Mucosa of descending colon (tissue), 3 donors: ENCODE measurements at regions not wholly inside any gene's neighbourhood (a gene's known extent, or its start where the extent isn't known, plus 50 kb on each side); places are given as distances from the start of the nearest gene placed in this dataset.
A peak's percentile ranks its signal among the peaks of the same experiment; 100 is the strongest.
"Not testable (repeated sequence)": the region's sequence is repeated elsewhere in the genome, so short reads cannot be mapped to it uniquely, and the experiment has no call there.

Experiments
- ATAC-seq: fragments of 200-7000 bp; cut with Tn5 transposase; one replicate; pipeline ENCODE4 v1.9.1; 2020; ENCODE audit warnings: mild to moderate bottlenecking, moderate library complexity
- DNase-seq, 3 donors: peaks; one replicate each; pipeline ENCODE4 v3.0.0-alpha.2; 2020
- H3K36me3 ChIP-seq: fragments of 200-600 bp; one replicate; pipeline ENCODE4 v1.8.0; 2021; ENCODE audit warnings: low read depth, mild to moderate bottlenecking
- H3K4me1 ChIP-seq: fragments of 200-600 bp; one replicate; pipeline ENCODE4 v1.8.0; 2021; ENCODE audit warnings: low read depth, mild to moderate bottlenecking
- H3K4me3 ChIP-seq: fragments of 200-600 bp; one replicate; pipeline ENCODE4 v1.8.0; 2021; ENCODE audit warnings: mild to moderate bottlenecking
- H3K9me3 ChIP-seq: fragments of 200-600 bp; one replicate; pipeline ENCODE4 v1.8.0; 2021; ENCODE audit warnings: mild to moderate bottlenecking
- intact Hi-C, 2 donors: fragments of 100-400 bp; cut with DNase I in 1 of 2; cut with micrococcal nuclease in 1 of 2; formaldehyde crosslinking; loops; one replicate each; pipeline versions ENCODE4 v1.11.0 to v1.11.1; 2022; cut with DNase I, micrococcal nuclease
- TF ChIP-seq, protein P1 (sequence below): fragments of 200-600 bp; IDR thresholded peaks from one replicate; pipeline ENCODE4 v1.8.0; 2022; ENCODE audit warnings: antibody characterized with exemption, mild to moderate bottlenecking
- donor health status: DM: no; HTN: no; CAD: no; lungs with moderate emphysema.
- donor health status: DM: no; HTN: no; CAD: no.
- donor health status: DM: no; HTN: yes; CAD: no.

DNA sequence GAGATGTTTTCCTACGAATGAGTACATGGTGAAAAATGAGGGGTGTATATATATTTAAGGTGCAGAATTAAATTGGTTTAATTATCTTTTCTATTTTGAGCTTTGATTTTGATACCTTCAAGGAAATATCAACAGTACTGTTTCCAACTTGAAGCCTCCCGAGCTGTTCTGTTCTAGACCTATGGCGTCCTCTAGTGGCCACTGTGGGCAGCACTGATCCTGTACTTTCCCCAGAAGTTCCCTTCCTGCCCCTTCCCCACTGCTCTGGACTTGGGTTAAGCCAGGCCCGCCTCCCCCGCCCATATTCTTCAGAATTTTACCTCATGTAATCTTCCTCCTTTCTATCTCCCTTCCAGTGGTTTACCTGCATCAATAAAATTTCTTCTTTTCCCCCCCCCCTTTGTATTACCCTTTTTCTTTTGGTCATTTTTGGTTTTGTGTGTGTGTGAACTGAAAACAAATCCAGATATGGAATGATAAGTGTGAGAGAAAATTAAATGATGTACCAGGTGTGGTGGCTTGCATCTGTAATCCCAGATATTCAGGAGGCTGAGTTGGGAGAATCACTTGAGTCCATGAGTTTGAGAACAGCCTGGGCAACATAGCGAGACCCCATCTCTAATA lies 1643.5 kb downstream of the TP53TG3F start:
- no peaks in the 10 kb centered on the region for H3K36me3 ChIP-seq
- ATAC-seq (no peak), DNase-seq (no peak)
- intact Hi-C loops = no loop called here
- H3K4me1 ChIP-seq = no peaks in the 10 kb centered on the region
- H3K9me3 ChIP-seq = peaks cover 46% of the 10 kb centered on the region
- TF ChIP-seq, protein P1, sequence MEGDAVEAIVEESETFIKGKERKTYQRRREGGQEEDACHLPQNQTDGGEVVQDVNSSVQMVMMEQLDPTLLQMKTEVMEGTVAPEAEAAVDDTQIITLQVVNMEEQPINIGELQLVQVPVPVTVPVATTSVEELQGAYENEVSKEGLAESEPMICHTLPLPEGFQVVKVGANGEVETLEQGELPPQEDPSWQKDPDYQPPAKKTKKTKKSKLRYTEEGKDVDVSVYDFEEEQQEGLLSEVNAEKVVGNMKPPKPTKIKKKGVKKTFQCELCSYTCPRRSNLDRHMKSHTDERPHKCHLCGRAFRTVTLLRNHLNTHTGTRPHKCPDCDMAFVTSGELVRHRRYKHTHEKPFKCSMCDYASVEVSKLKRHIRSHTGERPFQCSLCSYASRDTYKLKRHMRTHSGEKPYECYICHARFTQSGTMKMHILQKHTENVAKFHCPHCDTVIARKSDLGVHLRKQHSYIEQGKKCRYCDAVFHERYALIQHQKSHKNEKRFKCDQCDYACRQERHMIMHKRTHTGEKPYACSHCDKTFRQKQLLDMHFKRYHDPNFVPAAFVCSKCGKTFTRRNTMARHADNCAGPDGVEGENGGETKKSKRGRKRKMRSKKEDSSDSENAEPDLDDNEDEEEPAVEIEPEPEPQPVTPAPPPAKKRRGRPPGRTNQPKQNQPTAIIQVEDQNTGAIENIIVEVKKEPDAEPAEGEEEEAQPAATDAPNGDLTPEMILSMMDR = no peak
- H3K4me3 ChIP-seq = no peak overlapping the region

DNA sequence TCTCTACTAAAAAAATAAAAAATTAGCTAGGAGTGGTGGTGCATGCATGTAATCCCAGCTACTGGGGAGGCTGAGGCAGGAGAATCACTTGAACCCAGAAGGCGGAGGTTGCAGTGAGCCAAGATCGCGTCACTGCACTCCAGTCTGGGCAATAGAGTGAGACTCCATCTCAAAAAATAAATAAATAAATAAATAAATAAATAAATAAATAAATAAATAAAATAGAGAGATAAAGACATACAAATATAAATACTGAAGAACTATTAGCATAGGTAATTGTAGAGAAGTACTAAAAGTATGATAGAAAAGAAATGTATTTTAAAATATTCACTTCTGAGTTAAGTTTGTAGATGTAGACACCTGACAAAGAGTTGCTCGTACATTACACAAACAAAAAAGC lies 1652.4 kb downstream of the TP53TG3F start:
- H3K4me3 ChIP-seq, ATAC-seq, H3K36me3 ChIP-seq, DNase-seq, intact Hi-C loops, H3K4me1 ChIP-seq: not testable (repeated sequence)
- H3K9me3 ChIP-seq = peaks cover 58% of the 10 kb centered on the region

DNA sequence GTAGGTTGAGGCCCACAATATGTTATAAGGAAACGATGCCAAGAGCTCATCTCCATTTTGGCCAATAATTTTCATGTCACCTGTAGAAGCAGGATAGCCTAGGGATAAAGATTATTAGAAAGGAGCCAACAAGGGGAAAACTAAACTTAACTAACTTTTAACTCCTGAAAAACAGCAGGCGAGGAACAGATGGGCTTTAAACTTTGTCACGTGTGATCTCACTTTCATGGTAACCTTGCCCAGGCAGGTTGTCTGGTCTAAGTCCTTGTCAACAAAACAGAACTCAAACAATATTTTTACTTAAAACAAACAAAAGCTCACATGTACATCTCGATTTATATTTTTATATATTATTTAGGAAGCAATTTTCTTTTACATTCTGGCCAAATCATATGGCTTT lies 1672.0 kb downstream of the TP53TG3F start:
- no peak for DNase-seq
- no peak for ATAC-seq
- Histone ChIP-seq H3K36me3 (no peaks in the 10 kb centered on the region), H3K9me3 (peaks cover 23% of the 10 kb centered on the region), H3K4me3 (no peak overlapping the region), H3K4me1 (no peaks in the 10 kb centered on the region)
- intact Hi-C loops = no loop called here
- TF ChIP-seq, protein P1 = no peak

DNA sequence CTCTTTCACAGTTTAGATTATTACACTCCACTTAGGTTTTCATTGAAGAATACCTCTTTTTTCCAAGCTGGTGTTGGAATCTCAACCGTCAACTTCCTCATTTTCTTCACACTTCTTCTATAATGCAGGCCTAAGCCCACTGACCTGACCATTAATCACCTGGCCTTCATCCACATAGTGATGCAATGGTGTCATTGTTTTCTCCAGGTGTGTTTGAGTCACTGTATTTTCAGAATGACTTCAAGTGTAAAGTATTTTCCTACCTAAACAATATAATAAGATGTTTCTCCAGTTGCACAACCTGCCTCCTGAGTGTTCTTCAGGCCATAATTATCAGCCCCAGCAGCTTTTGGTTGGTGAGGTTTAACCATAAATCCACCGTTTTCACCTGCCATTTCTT lies 1675.1 kb downstream of the TP53TG3F start:
- DNase-seq (no peak), ATAC-seq (no peak)
- peaks cover 38% of the 10 kb centered on the region for H3K9me3 ChIP-seq
- no peaks in the 10 kb centered on the region for H3K36me3 ChIP-seq
- H3K4me1 ChIP-seq = no peaks in the 10 kb centered on the region
- H3K4me3 ChIP-seq = no peak overlapping the region
- intact Hi-C loops = no loop called here
- TF ChIP-seq, protein P1 = no peak

DNA sequence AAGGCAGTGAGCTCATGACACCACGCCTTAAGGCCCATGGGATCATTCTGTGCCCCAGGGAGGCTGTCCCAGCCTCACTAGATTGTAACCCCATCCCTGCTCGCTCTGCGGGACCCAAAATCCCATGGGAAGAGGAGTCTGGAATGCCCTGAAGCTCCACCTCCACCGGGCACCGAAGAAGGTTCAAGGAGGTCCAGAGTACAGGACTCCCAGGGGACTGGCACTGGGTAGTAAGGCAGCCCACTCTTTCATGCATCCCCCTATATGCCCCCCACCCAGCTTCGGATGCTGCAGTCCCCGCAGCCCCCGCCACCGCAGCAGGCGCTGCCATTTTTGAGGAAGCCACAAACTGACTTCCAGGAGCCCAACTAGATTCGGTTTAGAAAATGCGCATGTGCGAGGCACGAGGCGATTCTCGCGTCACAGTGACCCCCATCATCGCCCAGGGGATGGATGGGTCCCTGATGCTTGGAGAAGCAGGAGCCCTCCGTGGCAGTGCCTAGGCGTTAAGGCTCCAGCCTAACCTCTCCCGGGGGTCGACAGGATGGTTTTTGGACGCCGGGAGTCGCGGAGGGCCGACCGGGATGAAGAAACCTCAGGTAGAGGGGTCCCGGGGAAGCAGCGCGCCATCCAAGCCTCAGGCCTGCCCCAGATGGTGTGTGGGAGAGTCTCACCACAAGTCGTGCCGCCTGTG lies 1681.0 kb downstream of the TP53TG3F start:
- Histone ChIP-seq H3K4me1 (no peaks in the 10 kb centered on the region), H3K4me3 (no peak overlapping the region), H3K36me3 (no peaks in the 10 kb centered on the region), H3K9me3 (peaks cover 74% of the 10 kb centered on the region)
- TF ChIP-seq, protein P1 = no peak
- DNase-seq = peak in 1 of 3 donors; percentile 37
- intact Hi-C loops = no loop called here
- ATAC-seq = no peak

DNA sequence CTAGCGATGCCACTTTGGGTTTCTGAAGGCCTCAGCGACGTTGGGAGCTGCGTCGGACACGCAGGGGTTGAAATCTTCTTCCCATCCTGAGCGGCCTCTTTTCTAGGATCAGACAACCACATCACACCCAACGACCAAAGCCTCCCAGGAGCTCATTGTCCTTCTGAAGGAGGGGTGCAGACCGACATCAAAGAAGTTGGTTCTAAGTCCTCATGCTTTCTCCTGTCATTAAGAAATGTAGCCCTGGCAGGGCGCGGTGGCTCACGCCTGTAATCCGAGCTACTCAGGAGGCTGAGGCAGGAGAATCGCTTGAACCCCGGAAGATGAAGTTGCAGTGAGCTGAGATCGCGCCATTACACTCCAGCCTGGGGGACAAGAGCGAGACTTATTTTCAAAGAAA lies 1681.9 kb downstream of the TP53TG3F start:
- TF ChIP-seq, protein P1 = no peak
- Histone ChIP-seq H3K9me3 (peaks cover 80% of the 10 kb centered on the region), H3K4me1 (no peaks in the 10 kb centered on the region), H3K36me3 (no peaks in the 10 kb centered on the region), H3K4me3 (no peak overlapping the region)
- intact Hi-C loops = no loop called here
- ATAC-seq = no peak
- peak in 1 of 3 donors; percentile 9 for DNase-seq
